ENCODE measurements at regions not wholly inside any gene's neighbourhood (a gene's known extent, or its start where the extent isn't known, plus 50 kb on each side); places are given as distances from the start of the nearest gene placed in this dataset.

DNA sequence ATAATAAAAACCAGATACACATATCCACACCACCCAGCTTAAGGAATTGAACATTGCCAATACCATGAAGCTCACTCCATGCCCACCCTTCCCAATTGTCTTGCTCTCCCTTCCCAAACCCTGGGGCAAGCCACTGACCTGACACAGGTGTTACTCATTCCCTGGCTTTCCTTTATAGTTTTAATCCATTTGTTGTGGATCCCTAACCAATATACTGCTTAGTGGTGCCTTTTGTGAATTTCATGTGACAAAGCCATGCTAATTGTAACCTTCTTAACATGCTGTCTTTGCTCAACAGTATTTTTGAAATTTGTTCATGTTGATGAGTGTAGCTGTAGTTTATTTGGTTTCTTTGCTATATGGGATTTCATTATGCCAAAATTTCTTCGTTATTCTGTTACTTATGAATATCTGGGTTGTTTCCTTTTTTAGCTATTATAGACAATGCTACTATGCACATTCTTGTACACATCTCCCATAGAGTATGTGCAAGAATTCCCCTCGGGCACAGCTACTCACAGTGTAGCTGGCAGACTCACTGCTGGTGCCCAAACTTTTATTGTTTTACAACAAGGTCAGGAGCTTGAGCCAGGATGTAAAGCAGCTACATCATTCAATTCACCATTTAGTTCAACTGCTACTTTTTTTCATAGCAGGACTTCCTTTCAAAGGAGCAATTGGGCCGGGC is 90.8 kb upstream of the ATL2 start:
- no peaks in the 10 kb centered on the region for H3K79me2 ChIP-seq (ENCODE audit: control insufficient read depth, low read length)
- no peaks in the 10 kb centered on the region for H3F3A ChIP-seq (ENCODE audit: control insufficient read depth, insufficient read depth)
- H3K9me3 ChIP-seq (ENCODE audit: control insufficient read depth, insufficient read depth, low read length), result no peaks in the 10 kb centered on the region
- no peaks in the 10 kb centered on the region for H3K36me3 ChIP-seq (ENCODE audit: control insufficient read depth, low read length)
- no peaks in the 10 kb centered on the region for H4K20me1 ChIP-seq (ENCODE audit: control insufficient read depth, insufficient read depth, low read depth, low read length)
- 0 out of 2 replicates have a peak, but pooled peaks cover 4% of the 10 kb centered on the region for H3K27me3 ChIP-seq (ENCODE audit: control insufficient read depth, low read length)
- H3K4me2 ChIP-seq (ENCODE audit: low read length), result no peak overlapping the region
- TF ChIP-seq, protein P1, sequence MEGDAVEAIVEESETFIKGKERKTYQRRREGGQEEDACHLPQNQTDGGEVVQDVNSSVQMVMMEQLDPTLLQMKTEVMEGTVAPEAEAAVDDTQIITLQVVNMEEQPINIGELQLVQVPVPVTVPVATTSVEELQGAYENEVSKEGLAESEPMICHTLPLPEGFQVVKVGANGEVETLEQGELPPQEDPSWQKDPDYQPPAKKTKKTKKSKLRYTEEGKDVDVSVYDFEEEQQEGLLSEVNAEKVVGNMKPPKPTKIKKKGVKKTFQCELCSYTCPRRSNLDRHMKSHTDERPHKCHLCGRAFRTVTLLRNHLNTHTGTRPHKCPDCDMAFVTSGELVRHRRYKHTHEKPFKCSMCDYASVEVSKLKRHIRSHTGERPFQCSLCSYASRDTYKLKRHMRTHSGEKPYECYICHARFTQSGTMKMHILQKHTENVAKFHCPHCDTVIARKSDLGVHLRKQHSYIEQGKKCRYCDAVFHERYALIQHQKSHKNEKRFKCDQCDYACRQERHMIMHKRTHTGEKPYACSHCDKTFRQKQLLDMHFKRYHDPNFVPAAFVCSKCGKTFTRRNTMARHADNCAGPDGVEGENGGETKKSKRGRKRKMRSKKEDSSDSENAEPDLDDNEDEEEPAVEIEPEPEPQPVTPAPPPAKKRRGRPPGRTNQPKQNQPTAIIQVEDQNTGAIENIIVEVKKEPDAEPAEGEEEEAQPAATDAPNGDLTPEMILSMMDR (IDR thresholded peaks at IDR 0.05; ENCODE audit: low read depth, low read length, poor library complexity, severe bottlenecking), result no peak
- no peak for TF ChIP-seq EZH2phosphoT487 (IDR thresholded peaks at IDR 0.05; ENCODE audit: borderline replicate concordance, low read length)
- peaks cover 6% of the 10 kb centered on the region for H3K4me1 ChIP-seq (ENCODE audit: control insufficient read depth, low read length)
- H3K4me3 ChIP-seq (ENCODE audit: low read length), result no peak overlapping the region
- no peak overlapping the region for H3K27ac ChIP-seq (ENCODE audit: low read depth, low read length)
- no peaks in the 10 kb centered on the region for H3K9me2 ChIP-seq (replicated peaks; ENCODE audit: control insufficient read depth, low read length)

DNA sequence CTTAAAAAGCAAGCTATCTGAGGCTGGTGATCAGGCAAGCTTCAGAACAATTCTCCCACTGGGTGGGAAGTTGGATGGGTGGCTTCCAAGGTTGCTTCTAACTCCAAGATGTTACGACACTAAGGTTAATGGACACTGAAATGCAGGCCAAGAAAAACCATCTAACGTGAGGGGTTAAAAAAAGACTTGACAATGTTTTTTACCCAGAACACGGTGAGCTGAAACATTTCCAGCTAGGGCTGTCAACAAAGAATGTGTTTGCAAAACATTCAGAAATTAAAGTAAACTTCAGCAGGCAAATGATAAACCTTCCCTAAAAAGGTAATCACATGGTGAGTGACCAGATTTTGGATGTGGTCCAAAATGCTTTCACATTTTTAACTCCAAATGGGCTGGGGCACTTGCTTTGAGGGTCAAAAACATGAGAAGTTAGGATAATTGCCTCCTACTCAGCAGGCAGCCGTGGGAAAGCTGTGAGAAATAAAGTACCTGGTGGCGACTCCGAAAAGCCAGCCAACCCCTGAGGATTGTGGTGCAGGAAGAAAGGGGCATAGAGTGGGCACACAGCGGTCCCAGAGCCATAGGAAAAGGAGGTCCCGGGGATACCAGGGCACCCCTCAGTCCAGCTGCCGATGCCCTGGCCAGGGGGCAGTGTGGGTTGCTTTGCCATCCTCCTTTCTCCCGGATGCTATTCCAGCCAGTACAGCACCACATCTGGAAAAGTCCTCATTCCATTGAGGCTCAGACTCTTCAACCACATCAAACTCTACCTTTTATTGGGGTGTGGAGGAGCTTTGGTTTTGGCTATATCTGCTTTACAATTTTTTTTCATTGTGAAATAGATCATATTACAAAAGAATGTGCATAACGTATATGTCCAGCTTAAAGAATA is 90.0 kb upstream of the ATL2 start:
- Histone ChIP-seq H3K9me2 (replicated peaks; ENCODE audit: control insufficient read depth, low read length) (no peaks in the 10 kb centered on the region), H3K36me3 (ENCODE audit: control insufficient read depth, low read length) (no peaks in the 10 kb centered on the region), H3K27me3 (ENCODE audit: control insufficient read depth, low read length) (0 out of 2 replicates have a peak, but pooled peaks cover 4% of the 10 kb centered on the region), H3K4me1 (ENCODE audit: control insufficient read depth, low read length) (peaks cover 6% of the 10 kb centered on the region), H4K20me1 (ENCODE audit: control insufficient read depth, insufficient read depth, low read depth, low read length) (no peaks in the 10 kb centered on the region), H3K9me3 (ENCODE audit: control insufficient read depth, insufficient read depth, low read length) (no peaks in the 10 kb centered on the region), H3K4me2 (ENCODE audit: low read length) (no peak overlapping the region), H3K4me3 (ENCODE audit: low read length) (no peak overlapping the region), H3K79me2 (ENCODE audit: control insufficient read depth, low read length) (no peaks in the 10 kb centered on the region), H3K27ac (ENCODE audit: low read depth, low read length) (no peak overlapping the region), H3F3A (ENCODE audit: control insufficient read depth, insufficient read depth) (no peaks in the 10 kb centered on the region)
- TF ChIP-seq, protein P1 (IDR thresholded peaks at IDR 0.05; ENCODE audit: low read depth, low read length, poor library complexity, severe bottlenecking), result no peak
- no peak for TF ChIP-seq EZH2phosphoT487 (IDR thresholded peaks at IDR 0.05; ENCODE audit: borderline replicate concordance, low read length)

- H3K9me3 ChIP-seq (ENCODE audit: control insufficient read depth, insufficient read depth, low read length), result no peaks in the 10 kb centered on the region
- no peak overlapping the region for H3K4me2 ChIP-seq (ENCODE audit: low read length)
- no peaks in the 10 kb centered on the region for H3K36me3 ChIP-seq (ENCODE audit: control insufficient read depth, low read length)
- no peaks in the 10 kb centered on the region for H3F3A ChIP-seq (ENCODE audit: control insufficient read depth, insufficient read depth)
- H3K4me1 ChIP-seq (ENCODE audit: control insufficient read depth, low read length), result peaks cover 6% of the 10 kb centered on the region
- no peaks in the 10 kb centered on the region for H3K9me2 ChIP-seq (replicated peaks; ENCODE audit: control insufficient read depth, low read length)
- H3K79me2 ChIP-seq (ENCODE audit: control insufficient read depth, low read length), result no peaks in the 10 kb centered on the region
- 0 out of 2 replicates have a peak, but pooled peaks cover 4% of the 10 kb centered on the region for H3K27me3 ChIP-seq (ENCODE audit: control insufficient read depth, low read length)
- H3K4me3 ChIP-seq (ENCODE audit: low read length), result no peak overlapping the region
- no peak overlapping the region for H3K27ac ChIP-seq (ENCODE audit: low read depth, low read length)
- H4K20me1 ChIP-seq (ENCODE audit: control insufficient read depth, insufficient read depth, low read depth, low read length), result no peaks in the 10 kb centered on the region
- no peak for TF ChIP-seq EZH2phosphoT487 (IDR thresholded peaks at IDR 0.05; ENCODE audit: borderline replicate concordance, low read length)
- TF ChIP-seq, protein P1 (IDR thresholded peaks at IDR 0.05; ENCODE audit: low read depth, low read length, poor library complexity, severe bottlenecking), result no peak
These were observed 89.3 kb upstream of the ATL2 start for GRCh38 chr2:38466409-38466808.
